ENCODE measurements at regions not wholly inside any gene's neighbourhood (a gene's known extent, or its start where the extent isn't known, plus 50 kb on each side); places are given as distances from the start of the nearest gene placed in this dataset.
"Not testable (repeated sequence)": the region's sequence is repeated elsewhere in the genome, so short reads cannot be mapped to it uniquely, and the experiment has no call there.

- no peak for TF ChIP-seq CTCF (IDR thresholded peaks at IDR 0.05; ENCODE audit: borderline replicate concordance, insufficient read depth, low read depth, low read length)
Observed at GRCh38 chr7:42650171-42650570, 261.7 kb downstream of the C7orf25 start.

GRCh38 chr7:42645906-42646305 is 266.0 kb downstream of the C7orf25 start:
- no peak overlapping the region for H3K4me3 ChIP-seq (ENCODE audit: low read depth, low read length)

More at GRCh38 chr7:42650171-42650570, 261.7 kb downstream of the C7orf25 start:
- no peak overlapping the region for H3K4me3 ChIP-seq (ENCODE audit: low read depth, low read length)

GRCh38 chr7:42642699-42643098 is 269.2 kb downstream of the C7orf25 start:
- H3K4me3 ChIP-seq (ENCODE audit: low read depth, low read length), result no peak overlapping the region
- TF ChIP-seq CTCF (IDR thresholded peaks at IDR 0.05; ENCODE audit: borderline replicate concordance, insufficient read depth, low read depth, low read length), result no peak

More at GRCh38 chr7:42645906-42646305, 266.0 kb downstream of the C7orf25 start:
- TF ChIP-seq CTCF (IDR thresholded peaks at IDR 0.05; ENCODE audit: borderline replicate concordance, insufficient read depth, low read depth, low read length), result no peak

- TF ChIP-seq CTCF (IDR thresholded peaks at IDR 0.05; ENCODE audit: borderline replicate concordance, insufficient read depth, low read depth, low read length), result no peak
- H3K4me3 ChIP-seq (ENCODE audit: low read depth, low read length), result no peak overlapping the region
Observed at GRCh38 chr7:42639930-42640329, 271.9 kb downstream of the C7orf25 start.

- H3K4me3 ChIP-seq (ENCODE audit: low read depth, low read length), result not testable (repeated sequence)
Observed at GRCh38 chr7:42636380-42636779, 275.5 kb downstream of the C7orf25 start.

- no peak for TF ChIP-seq CTCF (IDR thresholded peaks at IDR 0.05; ENCODE audit: borderline replicate concordance, insufficient read depth, low read depth, low read length)
- H3K4me3 ChIP-seq (ENCODE audit: low read depth, low read length), result no peak overlapping the region
Observed at GRCh38 chr7:42628054-42628453, 283.8 kb downstream of the C7orf25 start.

GRCh38 chr7:42627626-42628025 is 284.2 kb downstream of the C7orf25 start:
- TF ChIP-seq CTCF (IDR thresholded peaks at IDR 0.05; ENCODE audit: borderline replicate concordance, insufficient read depth, low read depth, low read length), result no peak
- no peak overlapping the region for H3K4me3 ChIP-seq (ENCODE audit: low read depth, low read length)

- no peak for TF ChIP-seq CTCF (IDR thresholded peaks at IDR 0.05; ENCODE audit: borderline replicate concordance, insufficient read depth, low read depth, low read length)
- H3K4me3 ChIP-seq (ENCODE audit: low read depth, low read length), result no peak overlapping the region
Observed at GRCh38 chr7:42627101-42627500, 284.8 kb downstream of the C7orf25 start.

All from GM12875 (cell line).